ENCODE measurements at regions not wholly inside any gene's neighbourhood (a gene's known extent, or its start where the extent isn't known, plus 50 kb on each side); places are given as distances from the start of the nearest gene placed in this dataset.
"Not testable (repeated sequence)": the region's sequence is repeated elsewhere in the genome, so short reads cannot be mapped to it uniquely, and the experiment has no call there.

DNA sequence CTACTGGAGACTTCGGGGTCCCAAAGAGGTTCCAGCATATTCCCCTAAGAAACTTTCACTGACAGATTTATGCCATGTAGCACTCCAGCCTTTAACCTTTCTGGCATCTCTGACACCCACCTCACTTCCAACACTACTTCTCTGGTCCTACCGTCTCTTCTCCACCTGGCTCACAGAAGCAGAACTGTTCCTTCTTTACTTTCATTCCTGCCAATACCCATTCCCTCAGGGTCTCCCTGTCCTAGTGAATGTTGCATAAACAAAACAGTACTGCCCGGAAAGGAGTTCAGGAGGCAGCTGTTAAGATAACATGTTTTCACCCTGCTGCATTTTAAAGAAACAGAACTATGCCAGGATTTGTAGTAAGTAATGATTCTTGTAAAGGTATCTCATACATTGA is 136.0 kb upstream of the MIR17HG start:
- peak; percentile 77 for DNase-seq (ENCODE audit: low read depth)

DNA sequence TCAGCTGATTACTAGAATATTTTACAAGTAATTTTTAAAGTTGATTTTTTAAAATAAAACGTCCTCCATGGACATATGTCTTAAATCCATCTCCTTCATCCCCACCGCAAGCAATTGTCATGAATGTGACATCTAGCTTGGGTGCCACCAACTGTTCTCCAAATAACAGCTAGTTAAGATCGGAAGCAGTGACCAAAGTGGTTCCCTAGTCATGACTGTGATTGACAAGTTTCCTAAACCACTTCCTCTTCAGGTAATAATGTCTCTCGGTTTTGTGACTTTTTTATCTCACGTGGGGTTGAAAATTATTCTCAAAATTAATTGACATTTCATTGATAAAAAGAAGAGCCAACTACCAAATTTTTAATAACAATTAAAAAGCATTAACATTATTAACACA is 135.3 kb upstream of the MIR17HG start:
- no peak for DNase-seq (ENCODE audit: low read depth)

DNA sequence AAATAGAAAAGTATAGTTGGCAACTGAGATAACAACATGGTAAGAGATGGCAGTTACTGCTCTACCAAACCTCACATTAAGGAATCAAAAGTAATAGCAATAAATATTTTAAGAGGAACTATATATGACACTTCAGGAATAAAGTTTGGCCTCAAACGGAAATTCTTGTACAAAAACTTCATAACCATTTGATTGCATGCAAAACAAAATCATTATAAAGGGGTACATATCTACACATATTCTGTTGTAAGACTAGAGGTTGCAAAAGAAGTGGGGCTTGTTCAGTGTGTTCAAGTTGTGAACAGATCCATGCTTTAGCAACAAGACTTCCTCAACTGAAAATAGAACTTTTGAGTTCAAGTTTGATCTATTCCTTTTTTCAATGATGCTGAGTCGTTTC is 133.5 kb upstream of the MIR17HG start:
- DNase-seq (ENCODE audit: low read depth): no peak

DNA sequence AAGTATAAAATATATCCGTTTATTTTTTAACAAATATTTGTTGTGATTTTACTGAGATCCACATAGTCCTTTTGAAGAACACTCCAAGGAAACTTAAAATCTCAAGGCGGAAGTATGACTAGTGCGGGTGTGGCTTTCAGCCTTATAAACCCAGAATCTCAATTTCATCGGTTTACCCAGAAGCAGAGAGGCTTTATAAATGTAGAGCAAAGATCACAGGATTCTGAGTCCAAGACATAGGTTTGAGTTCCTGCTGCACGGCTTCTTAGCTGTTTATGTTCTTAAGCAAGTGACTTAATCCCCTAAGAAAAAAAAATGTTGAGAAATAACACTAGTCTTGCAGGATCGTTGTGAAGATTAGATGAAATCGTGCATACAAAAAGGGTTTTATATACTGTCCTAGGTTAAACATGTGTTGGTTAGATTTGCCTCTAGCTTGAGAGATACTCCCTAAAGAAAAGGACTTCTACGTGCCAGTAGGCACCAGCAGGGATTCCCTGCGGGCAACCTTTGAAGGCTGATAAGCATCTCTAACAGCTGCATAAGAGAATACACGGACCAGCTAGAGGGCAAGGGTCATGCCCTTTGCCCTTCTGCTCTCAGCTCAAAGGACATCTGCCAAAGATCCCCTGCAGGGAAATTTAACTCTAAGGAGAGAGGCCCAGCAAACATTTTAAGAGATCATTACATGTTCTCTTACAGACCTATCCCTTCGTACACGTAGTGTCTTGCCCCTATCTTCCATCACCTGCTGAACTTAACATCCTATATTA is 130.4 kb upstream of the MIR17HG start:
- no peak for DNase-seq (ENCODE audit: low read depth)

DNA sequence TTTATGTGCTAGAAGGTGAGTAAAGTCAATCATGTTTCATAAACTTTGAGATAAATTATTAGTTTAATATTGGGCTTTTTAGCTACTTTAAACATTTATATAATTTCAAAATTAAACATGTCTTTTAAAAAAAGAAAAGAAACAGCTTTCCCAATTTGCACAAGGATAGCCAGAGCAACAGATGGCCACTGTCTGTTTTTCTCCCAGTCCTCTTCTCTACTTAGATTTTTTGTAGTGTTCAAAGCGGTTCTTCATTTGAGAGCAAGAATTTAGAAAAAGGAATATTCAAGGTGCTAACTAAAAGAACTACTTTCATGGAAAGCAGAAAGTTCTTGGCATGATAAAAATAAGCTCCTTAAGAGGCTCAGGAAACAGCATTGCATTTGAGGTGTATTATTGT is 128.3 kb upstream of the MIR17HG start:
- no peak for DNase-seq (ENCODE audit: low read depth)

GRCh38 chr13:91220872-91221271 is 126.6 kb upstream of the MIR17HG start:
- DNase-seq (ENCODE audit: low read depth): no peak

- DNase-seq (ENCODE audit: low read depth): peak; percentile 48
Measured at GRCh38 chr13:91228108-91228507, 119.4 kb upstream of the MIR17HG start.

- DNase-seq (ENCODE audit: low read depth): no peak
Measured at GRCh38 chr13:91228940-91229339, 118.5 kb upstream of the MIR17HG start.

DNA sequence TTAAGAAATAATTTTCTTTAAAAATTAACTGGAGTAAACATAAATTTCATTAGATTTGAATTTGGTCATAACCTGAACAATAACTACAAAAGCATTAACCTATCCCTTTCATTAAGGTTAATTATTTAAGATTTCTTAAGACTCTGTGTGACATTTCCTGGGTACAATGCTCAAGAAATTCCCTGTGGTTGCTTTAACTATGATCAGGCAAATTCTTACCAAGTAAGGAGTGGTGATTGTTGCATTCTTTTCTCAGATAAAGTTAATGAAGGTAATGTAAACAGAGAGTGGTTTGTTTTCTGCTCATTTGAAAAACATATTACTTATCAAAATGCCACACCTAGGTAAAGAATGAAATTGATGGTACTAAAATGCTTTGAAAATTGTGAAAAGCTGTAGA is 114.8 kb upstream of the MIR17HG start:
- DNase-seq (ENCODE audit: low read depth): peak; percentile 99

DNA sequence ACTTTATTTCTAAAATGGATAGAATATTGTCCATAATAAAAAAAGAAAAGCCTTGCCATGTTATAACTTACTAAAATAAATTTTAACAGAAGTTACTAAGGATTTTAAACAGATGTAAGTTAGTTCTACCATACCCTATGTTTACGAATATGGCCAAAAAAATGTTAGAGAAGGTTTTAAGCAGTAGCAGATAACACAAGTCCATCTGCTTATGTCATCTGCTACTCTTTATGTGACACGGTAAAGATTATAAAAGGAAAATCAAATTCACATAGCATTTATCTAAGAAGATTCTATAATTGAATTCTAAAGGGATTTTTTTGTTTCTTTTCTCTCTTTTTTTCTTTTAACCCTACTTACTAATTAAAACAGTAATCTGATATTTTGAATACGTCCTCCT is 114.2 kb upstream of the MIR17HG start:
- DNase-seq (ENCODE audit: low read depth): no peak

DNA sequence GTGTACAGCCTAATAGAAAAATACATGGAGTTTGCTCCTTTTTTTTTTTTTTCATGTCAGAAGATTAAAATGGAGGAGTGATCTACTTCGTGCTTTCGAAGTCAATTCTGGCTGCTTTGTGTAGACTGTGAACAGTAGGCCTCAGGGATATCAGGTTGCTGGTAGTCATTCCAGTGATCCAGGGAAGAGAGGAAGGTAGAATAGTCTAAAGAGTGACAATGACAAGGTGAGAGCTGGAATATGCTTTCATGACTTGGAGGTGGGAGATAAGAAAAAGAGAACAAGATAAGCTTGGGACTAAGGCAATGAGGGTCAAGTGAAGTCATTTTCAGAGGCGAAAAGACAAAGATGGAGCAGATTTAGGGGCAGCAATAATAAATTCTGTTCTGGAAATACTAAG is 111.3 kb upstream of the MIR17HG start:
- no peak for DNase-seq (ENCODE audit: low read depth)

- DNase-seq (ENCODE audit: low read depth): no peak
Measured at GRCh38 chr13:91236921-91237320, 110.6 kb upstream of the MIR17HG start.

DNA sequence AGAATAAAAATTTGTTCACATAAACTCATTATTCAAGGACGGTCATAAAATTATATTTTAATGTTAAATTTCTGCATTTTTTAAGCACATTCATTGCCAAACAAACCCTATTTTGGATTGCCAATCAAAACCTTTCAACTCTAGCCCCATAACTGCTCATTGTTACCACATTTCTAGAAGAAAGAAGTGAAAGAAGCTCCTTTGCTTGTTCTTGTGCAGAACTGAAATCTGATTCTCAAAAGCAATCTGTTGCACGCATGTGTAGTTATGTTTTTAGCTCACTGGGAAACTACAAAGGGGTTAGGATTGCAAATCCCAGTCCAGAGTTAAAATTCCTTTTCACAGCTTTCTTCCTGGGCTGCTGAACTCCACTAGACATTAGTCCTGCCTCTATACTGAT is 109.5 kb upstream of the MIR17HG start:
- DNase-seq (ENCODE audit: low read depth): no peak

- no peak for DNase-seq (ENCODE audit: low read depth)
Measured at GRCh38 chr13:91240341-91240740, 107.1 kb upstream of the MIR17HG start.

GRCh38 chr13:91241221-91241933 is 106.1 kb upstream of the MIR17HG start:
- peak; percentile 22 for DNase-seq (ENCODE audit: low read depth)

DNA sequence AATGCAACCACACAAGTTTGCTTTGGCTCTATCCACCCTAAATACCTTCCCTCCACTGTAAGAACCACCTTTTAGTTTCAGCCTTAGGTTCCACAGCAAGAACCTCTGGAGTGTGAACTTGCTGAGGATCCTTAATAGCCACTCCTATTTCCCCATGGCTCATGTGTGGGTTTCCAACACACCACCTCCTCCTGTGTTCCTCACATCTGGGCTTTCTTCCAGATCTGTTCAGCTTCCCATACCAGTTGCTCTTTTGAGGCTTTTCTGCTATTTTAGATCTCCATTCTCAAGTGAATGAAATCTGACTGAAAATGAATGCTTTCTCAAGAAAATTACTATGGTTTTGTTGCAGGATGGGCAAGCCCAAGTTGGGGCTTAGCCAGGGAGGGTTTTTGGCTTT is 104.8 kb upstream of the MIR17HG start:
- peak; percentile 90 for DNase-seq (ENCODE audit: low read depth)

DNA sequence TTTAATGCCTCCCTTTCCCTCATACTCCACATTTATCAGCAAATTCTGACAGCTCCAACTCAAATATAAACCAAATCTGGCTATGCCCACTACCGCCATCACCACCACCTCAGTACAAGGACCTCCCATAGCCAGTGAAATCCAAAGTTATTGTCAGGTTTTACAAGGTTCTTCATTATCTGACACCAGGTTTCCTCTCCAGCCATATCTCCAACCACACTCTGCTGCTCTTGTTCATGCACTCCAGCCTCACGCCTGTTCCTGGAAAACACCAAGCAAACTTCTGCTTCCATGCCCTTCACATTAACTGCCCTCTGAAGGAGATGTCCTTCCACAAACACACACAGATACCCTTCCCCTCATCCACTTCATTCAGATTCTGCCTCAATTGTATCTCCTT is 102.2 kb upstream of the MIR17HG start:
- no peak for DNase-seq (ENCODE audit: low read depth)

DNA sequence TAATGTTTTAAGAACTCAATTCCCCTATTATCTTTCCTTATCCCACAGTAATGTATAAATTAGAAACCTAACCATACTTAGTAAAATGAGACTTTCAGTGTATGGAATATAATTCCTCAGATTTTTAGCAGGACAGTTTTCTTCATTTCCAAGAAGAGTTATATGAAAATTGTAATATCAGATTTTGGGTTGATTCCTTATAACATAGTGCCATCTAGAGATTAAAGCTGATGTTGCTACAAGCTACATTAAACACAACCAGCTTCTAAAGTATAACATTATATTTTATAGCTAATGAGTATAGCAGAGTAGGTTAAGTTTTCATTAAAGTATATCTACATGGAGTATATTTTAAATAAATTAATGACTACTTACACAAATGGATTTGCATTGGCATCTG is 99.7 kb upstream of the MIR17HG start:
- DNase-seq (ENCODE audit: low read depth): peak; percentile 38

- DNase-seq (ENCODE audit: low read depth): no peak
Measured at GRCh38 chr13:91248249-91248648, 99.2 kb upstream of the MIR17HG start.

- DNase-seq (ENCODE audit: low read depth): no peak
Measured at GRCh38 chr13:91249370-91249769, 98.1 kb upstream of the MIR17HG start.

GRCh38 chr13:91249861-91250260 is 97.6 kb upstream of the MIR17HG start:
- no peak for DNase-seq (ENCODE audit: low read depth)

DNA sequence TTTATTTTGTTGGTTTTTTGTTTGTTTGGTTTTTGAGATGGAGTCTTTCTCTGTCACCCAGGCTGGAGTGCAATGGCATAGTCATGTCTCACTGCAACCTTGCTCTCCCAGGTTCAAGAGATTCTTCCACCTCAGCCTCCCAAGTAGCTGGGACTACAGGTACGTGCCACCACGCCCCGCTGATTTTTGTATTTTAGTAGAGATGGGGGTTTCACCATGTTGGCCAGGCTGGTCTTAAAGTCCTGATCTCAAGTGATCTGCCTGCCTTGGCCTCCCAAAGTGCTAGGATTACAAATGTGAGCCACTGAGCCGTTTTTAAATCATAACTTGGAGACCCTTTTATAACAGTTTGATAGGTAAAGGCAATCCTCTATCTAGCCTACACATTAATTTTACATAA is 95.9 kb upstream of the MIR17HG start:
- DNase-seq (ENCODE audit: low read depth): not testable (repeated sequence)

DNA sequence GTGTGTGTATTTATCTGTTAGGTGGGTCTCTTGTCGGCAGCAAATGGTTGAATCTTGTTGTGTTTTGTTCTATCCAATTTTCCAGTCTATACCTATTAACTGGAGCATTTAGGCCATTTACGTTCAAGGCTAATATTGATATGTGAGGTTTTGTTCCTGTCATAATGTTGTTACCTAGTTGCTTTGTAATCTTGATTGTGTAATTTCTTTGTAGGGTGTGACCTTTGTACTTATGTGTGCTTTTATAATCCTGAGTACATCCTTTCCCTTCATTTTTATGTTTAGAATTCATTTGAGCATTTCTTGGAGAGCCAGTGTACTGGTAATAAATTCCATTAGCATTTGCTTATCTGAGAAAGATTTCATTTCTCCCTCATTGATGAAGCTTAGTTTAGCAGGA is 83.0 kb upstream of the MIR17HG start:
- DNase-seq (ENCODE audit: low read depth): no peak

- no peak for DNase-seq (ENCODE audit: low read depth)
Measured at GRCh38 chr13:91269237-91269636, 78.2 kb upstream of the MIR17HG start.

All from renal cortical epithelial cell (primary cell).